Lower leg skin (tissue), 4 donors: ENCODE measurements at regions not wholly inside any gene's neighbourhood (a gene's known extent, or its start where the extent isn't known, plus 50 kb on each side); places are given as distances from the start of the nearest gene placed in this dataset.

Experiments
- DNase-seq, 2 donors: peaks; one replicate each; pipeline ENCODE4 v3.0.0-alpha.2; 2019; ENCODE audit warnings: low spot score in 2 of 2
- H3K4me3 ChIP-seq: fragments of 200-600 bp; sonication (generic); 2 replicates; pipeline ENCODE4 v1.5.1; 2017; ENCODE audit warnings: mild to moderate bottlenecking, low read depth; ENCODE audit not compliant: poor library complexity, severe bottlenecking
- CTCF ChIP-seq, 3 donors: fragments of 450-650 bp; IDR thresholded peaks; one replicate each; pipeline ENCODE4 v1.5.1; 2016; ENCODE audit warnings: antibody characterized with exemption in 3 of 3, mild to moderate bottlenecking in 3 of 3, moderate library complexity in 2 of 3
- POLR2A ChIP-seq, 2 donors: fragments of 450-650 bp; IDR thresholded peaks; one replicate each; pipeline ENCODE4 v1.6.1; 2016 to 2017; ENCODE audit warnings: antibody characterized with exemption in 2 of 2, mild to moderate bottlenecking in 1 of 2, moderate library complexity in 1 of 2
- WGBS, 2 donors: methylation state at CpG; one replicate each; pipeline ENCODE4 v1.1.5; 2018; 5-methylcytosine and 5-hydroxymethylcytosine counted together
- intact Hi-C: fragments of 100-400 bp; cut with DNase I; formaldehyde crosslinking; loops from one replicate; pipeline ENCODE4 v1.15.0; 2023; ENCODE audit warnings: low total_unique reads

DNA sequence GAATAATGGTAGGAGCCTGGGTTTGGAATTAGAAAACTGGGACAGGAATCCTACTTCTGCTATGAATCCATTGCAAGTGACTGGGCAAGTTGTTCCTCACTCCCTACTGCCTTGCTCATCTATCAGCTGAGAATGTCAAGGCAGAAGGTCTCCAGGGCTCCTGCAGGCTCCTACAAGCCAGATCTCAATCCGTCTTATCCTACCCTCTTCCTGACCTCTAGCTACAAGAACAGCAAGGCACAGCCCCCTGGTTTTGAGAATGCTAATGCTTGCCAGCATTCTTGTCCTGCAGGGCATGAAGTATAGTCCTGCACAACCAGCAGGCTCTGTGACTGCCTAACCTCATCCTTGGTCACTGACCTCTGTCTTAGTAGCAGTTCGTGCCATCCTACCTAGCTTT, 141.9 kb upstream of the TNP1 start:
- 74 to 85% methylated on average over 2 of the region's 2 CpGs for WGBS, 2 donors
- DNase-seq, result no peak
- intact Hi-C loops, result no loop called here
- TF ChIP-seq CTCF (IDR thresholded peaks at IDR 0.05) (no peak), POLR2A (IDR thresholded peaks at IDR 0.05) (no peak)
- H3K4me3 ChIP-seq, result no peak overlapping the region

DNA sequence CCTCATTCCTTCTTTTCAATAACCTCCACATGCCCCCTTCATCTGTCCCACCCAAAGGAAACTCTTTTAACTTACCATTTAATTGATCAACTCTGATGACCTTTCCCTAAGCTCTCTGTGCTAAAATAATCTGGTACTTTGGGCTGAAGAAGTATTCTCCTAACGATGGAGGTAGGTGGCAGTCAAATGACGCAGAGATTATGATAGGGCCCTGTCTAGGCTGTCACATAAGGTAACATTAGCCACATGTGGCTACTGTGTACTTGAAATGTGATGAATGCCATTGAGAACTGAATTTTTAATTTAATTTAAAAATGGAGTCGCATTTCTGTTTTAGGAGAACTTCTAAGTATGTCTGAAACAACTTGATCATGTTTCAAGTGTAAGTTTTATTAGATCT, 140.5 kb upstream of the TNP1 start:
- DNase-seq, result no peak
- WGBS, 2 donors, result 52 to 71% methylated on average over 3 of the region's 3 CpGs
- TF ChIP-seq POLR2A (IDR thresholded peaks at IDR 0.05) (no peak), CTCF (IDR thresholded peaks at IDR 0.05) (no peak)
- no peak overlapping the region for H3K4me3 ChIP-seq
- intact Hi-C loops, result no loop called here

- DNase-seq, result no peak
- no peak overlapping the region for H3K4me3 ChIP-seq
- 91% methylated on average over 8 of the region's 8 CpGs for WGBS, 2 donors
- TF ChIP-seq CTCF (IDR thresholded peaks at IDR 0.05), result no peak
- TF ChIP-seq POLR2A (IDR thresholded peaks at IDR 0.05), result no peak
- intact Hi-C loops, result no loop called here
These were observed 136.5 kb upstream of the TNP1 start for GRCh38 chr2:216996279-216996845.

DNA sequence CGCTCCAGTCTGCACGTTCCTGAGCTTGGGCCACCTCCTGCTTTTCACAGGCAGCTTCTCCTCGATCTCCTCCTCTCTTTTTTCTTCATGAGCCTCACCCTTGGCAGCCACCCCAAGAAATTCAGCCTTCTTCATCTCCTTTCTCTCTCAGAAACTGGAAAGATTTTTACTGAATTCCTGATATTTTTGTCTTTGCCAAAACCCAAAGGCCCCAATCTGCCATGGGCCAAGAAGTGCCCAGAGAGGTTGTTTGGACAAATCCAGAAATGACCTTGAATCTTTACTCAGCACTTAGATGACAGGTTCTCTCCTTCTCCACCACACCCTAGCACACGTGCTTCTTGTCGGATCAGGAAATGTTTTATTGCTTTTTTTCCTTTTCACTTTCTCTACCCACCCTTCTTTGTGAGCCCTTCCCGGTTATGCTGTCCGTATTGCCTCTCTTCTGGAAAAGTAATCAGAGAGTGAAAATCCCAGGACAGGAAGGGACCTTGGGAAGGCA, 134.5 kb upstream of the TNP1 start:
- no peak for TF ChIP-seq CTCF (IDR thresholded peaks at IDR 0.05)
- no peak for TF ChIP-seq POLR2A (IDR thresholded peaks at IDR 0.05)

DNA sequence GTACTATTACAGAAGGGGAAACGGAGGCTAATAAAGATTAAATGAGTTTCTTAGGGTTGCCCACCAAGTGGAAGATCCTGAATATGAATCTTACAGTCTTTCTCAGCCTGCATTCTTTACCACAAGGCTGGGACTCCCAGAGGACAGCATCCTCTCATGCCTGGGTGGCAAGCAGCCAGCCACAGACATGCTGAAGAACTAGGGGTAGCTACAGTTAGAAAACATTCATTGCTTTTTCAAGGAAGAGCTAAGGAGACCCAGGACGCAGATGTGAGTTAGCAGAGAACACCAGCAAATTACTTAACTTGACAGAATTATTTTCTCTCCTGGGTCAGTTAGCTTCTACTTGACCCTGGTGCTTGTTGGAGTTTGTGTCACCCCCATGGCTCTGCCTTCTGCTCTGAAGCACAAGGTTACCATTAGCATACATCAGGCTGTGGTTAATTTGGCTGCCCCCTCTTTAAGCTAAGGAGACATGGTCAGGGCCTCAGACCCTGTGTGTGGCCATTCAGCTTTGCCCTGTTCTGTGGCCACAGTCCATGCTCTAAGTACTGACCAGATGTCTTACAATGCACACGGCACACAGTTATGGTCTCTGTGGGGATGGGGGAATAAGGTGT, 132.3 kb upstream of the TNP1 start:
- no peak overlapping the region for H3K4me3 ChIP-seq
- intact Hi-C loops, result no loop called here
- no peak for DNase-seq
- WGBS, 2 donors, result 80 to 83% methylated on average over 3 of the region's 3 CpGs
- no peak for TF ChIP-seq CTCF (IDR thresholded peaks at IDR 0.05)
- no peak for TF ChIP-seq POLR2A (IDR thresholded peaks at IDR 0.05)

More for the DNA sequence above, 134.5 kb upstream of the TNP1 start:
- no peak overlapping the region for H3K4me3 ChIP-seq
- WGBS, 2 donors, result 15 to 37% methylated on average over 7 of the region's 7 CpGs
- DNase-seq, result no peak
- intact Hi-C loops, result no loop called here

DNA sequence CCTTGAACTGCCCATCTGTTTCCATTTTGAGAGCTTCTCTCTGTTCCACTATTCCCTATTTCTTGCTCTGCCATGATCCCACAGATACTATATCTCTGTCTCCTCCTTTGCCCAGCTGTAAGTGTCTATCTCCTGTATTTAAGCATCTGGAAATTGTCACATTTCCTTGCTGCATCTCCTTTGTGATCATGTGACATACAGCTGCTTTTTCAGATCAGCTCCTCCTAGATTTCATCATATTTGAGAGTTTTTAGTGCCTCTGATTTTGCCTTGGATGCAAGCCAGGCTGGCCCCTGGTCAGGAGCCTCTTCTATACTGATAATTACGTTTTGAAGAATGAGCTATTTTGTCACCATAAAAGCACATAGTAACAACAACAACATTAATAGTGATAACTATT, 131.7 kb upstream of the TNP1 start:
- DNase-seq, result peak in 1 of 2 donors; percentile 93
- TF ChIP-seq CTCF (IDR thresholded peaks at IDR 0.05) (no peak), POLR2A (IDR thresholded peaks at IDR 0.05) (no peak)
- no peak overlapping the region for H3K4me3 ChIP-seq
- intact Hi-C loops, result no loop called here
- 27 to 50% methylated on average over 1 of the region's 1 CpG for WGBS, 2 donors
